ENCODE measurements at regions not wholly inside any gene's neighbourhood (a gene's known extent, or its start where the extent isn't known, plus 50 kb on each side); places are given as distances from the start of the nearest gene placed in this dataset.

GRCh38 chr16:80457871-80458270 lies 82.9 kb upstream of the DYNLRB2 start:
- H3K9me3 ChIP-seq = no peaks in the 10 kb centered on the region
- no peaks in the 10 kb centered on the region for H3K27me3 Mint-ChIP-seq (ENCODE audit: insufficient read depth, unreplicated experiment)
- H3K4me3 ChIP-seq (ENCODE audit: low read depth, low read length) = no peak overlapping the region
- CTCF ChIA-PET = interaction anchor here (0.6 to 2.2 kb wide), 2 partner anchors 9 to 90 kb away, joined by 8 to 9 read pairs; no protein-coding TSS in a partner anchor
- intact Hi-C loops (cut with micrococcal nuclease; ENCODE audit: unreplicated experiment) = no loop called here
- H3K36me3 Mint-ChIP-seq (ENCODE audit: insufficient read depth, unreplicated experiment) = no peaks in the 10 kb centered on the region
- no peak overlapping the region for H3K27ac Mint-ChIP-seq (ENCODE audit: unreplicated experiment)
- TF ChIP-seq CTCF (IDR thresholded peaks at IDR 0.05; ENCODE audit: insufficient read depth in 1 of 2, low read depth in 1 of 2, low read length in 1 of 2, severe bottlenecking in 1 of 2, unreplicated experiment in 1 of 2) = no peak
- H3K4me1 Mint-ChIP-seq (ENCODE audit: low read depth, unreplicated experiment) = peaks cover 6% of the 10 kb centered on the region
- no TSS peak for BruUV-seq (replicated peaks)
- no peak for DNase-seq
- no peaks in the 10 kb centered on the region for H3K36me3 ChIP-seq (ENCODE audit: control insufficient read depth, insufficient read depth, low read length)
- peaks cover 10% of the 10 kb centered on the region; the same call in 1 of the 2 replicates for H3K4me1 ChIP-seq
- peaks cover 10% of the 10 kb centered on the region for H3K9me3 Mint-ChIP-seq (ENCODE audit: unreplicated experiment)
- no peak overlapping the region for H3K4me3 Mint-ChIP-seq (ENCODE audit: unreplicated experiment)
- no peaks in the 10 kb centered on the region for H3K27me3 ChIP-seq (replicated peaks; ENCODE audit: control insufficient read depth, insufficient read depth, low read length)
- POLR2A ChIA-PET = no interaction called here

- H3K27me3 ChIP-seq (replicated peaks; ENCODE audit: control insufficient read depth, insufficient read depth, low read length) = no peaks in the 10 kb centered on the region
- BruUV-seq (replicated peaks) = no TSS peak
Observed at GRCh38 chr16:80454802-80455201, 86.0 kb upstream of the DYNLRB2 start.

GRCh38 chr16:80449392-80449791 lies 91.4 kb upstream of the DYNLRB2 start:
- H3K4me3 ChIP-seq (ENCODE audit: low read depth, low read length) = no peak overlapping the region
- H3K27ac Mint-ChIP-seq (ENCODE audit: unreplicated experiment) = no peak overlapping the region
- intact Hi-C loops (cut with micrococcal nuclease; ENCODE audit: unreplicated experiment) = no loop called here
- H3K36me3 ChIP-seq (ENCODE audit: control insufficient read depth, insufficient read depth, low read length) = no peaks in the 10 kb centered on the region
- no TSS peak for BruUV-seq (replicated peaks)
- no peak overlapping the region for H3K4me3 Mint-ChIP-seq (ENCODE audit: unreplicated experiment)
- no peaks in the 10 kb centered on the region for H3K9me3 Mint-ChIP-seq (ENCODE audit: unreplicated experiment)
- H3K9me3 ChIP-seq = no peaks in the 10 kb centered on the region
- H3K36me3 Mint-ChIP-seq (ENCODE audit: insufficient read depth, unreplicated experiment) = no peaks in the 10 kb centered on the region
- DNase-seq = no peak
- POLR2A ChIA-PET = no interaction called here
- no peaks in the 10 kb centered on the region for H3K27me3 Mint-ChIP-seq (ENCODE audit: insufficient read depth, unreplicated experiment)
- no peaks in the 10 kb centered on the region for H3K27me3 ChIP-seq (replicated peaks; ENCODE audit: control insufficient read depth, insufficient read depth, low read length)
- CTCF ChIA-PET = no interaction called here
- no peak for TF ChIP-seq CTCF (IDR thresholded peaks at IDR 0.05; ENCODE audit: insufficient read depth in 1 of 2, low read depth in 1 of 2, low read length in 1 of 2, severe bottlenecking in 1 of 2, unreplicated experiment in 1 of 2)
- no peaks in the 10 kb centered on the region for H3K4me1 ChIP-seq
- H3K4me1 Mint-ChIP-seq (ENCODE audit: low read depth, unreplicated experiment) = no peaks in the 10 kb centered on the region

More at GRCh38 chr16:80454802-80455201, 86.0 kb upstream of the DYNLRB2 start:
- no peak for DNase-seq
- peaks cover 4% of the 10 kb centered on the region; the same call in 1 of the 2 replicates for H3K4me1 ChIP-seq
- no peaks in the 10 kb centered on the region for H3K36me3 Mint-ChIP-seq (ENCODE audit: insufficient read depth, unreplicated experiment)
- no peak overlapping the region for H3K27ac Mint-ChIP-seq (ENCODE audit: unreplicated experiment)
- ChIA-PET CTCF (interaction anchor here (0.5 kb wide), 1 partner anchor 13 kb away, joined by 3 read pairs; no protein-coding TSS in a partner anchor), POLR2A (no interaction called here)
- H3K36me3 ChIP-seq (ENCODE audit: control insufficient read depth, insufficient read depth, low read length) = no peaks in the 10 kb centered on the region
- no peak overlapping the region for H3K4me3 Mint-ChIP-seq (ENCODE audit: unreplicated experiment)
- H3K9me3 Mint-ChIP-seq (ENCODE audit: unreplicated experiment) = peaks cover 4% of the 10 kb centered on the region
- TF ChIP-seq CTCF (IDR thresholded peaks at IDR 0.05; ENCODE audit: insufficient read depth in 1 of 2, low read depth in 1 of 2, low read length in 1 of 2, severe bottlenecking in 1 of 2, unreplicated experiment in 1 of 2) = no peak
- no peak overlapping the region for H3K4me3 ChIP-seq (ENCODE audit: low read depth, low read length)
- no peaks in the 10 kb centered on the region for H3K9me3 ChIP-seq
- no peaks in the 10 kb centered on the region for H3K4me1 Mint-ChIP-seq (ENCODE audit: low read depth, unreplicated experiment)
- H3K27me3 Mint-ChIP-seq (ENCODE audit: insufficient read depth, unreplicated experiment) = no peaks in the 10 kb centered on the region
- intact Hi-C loops (cut with micrococcal nuclease; ENCODE audit: unreplicated experiment) = no loop called here

Measured in Caco-2 (cell line).